SK-N-SH treated with all-trans-retinoic acid at 6 μM for 48 hours (cell line): ENCODE measurements at regions not wholly inside any gene's neighbourhood (a gene's known extent, or its start where the extent isn't known, plus 50 kb on each side); places are given as distances from the start of the nearest gene placed in this dataset.

Experiments
- ATAC-seq: fragments of 200-7000 bp; cut with Tn5 transposase; 3 replicates; pipeline ENCODE4 v1.9.1; 2020; ENCODE audit warnings: mild to moderate bottlenecking, moderate library complexity
- ARNTL ChIP-seq: fragments of 450-650 bp; formaldehyde crosslinking; IDR thresholded peaks from 2 replicates; pipeline ENCODE4 v1.5.0; 2020; ENCODE audit warnings: low read depth, mild to moderate bottlenecking, moderate library complexity, borderline replicate concordance
- BACH2 ChIP-seq: fragments of 250-450 bp; sonication (Bioruptor Pico); IDR thresholded peaks from 2 replicates; pipeline ENCODE4 v1.9.0; 2021; ENCODE audit warnings: mild to moderate bottlenecking, borderline replicate concordance
- CSDC2 ChIP-seq: fragments of 250-450 bp; sonication (Bioruptor Pico); IDR thresholded peaks from 2 replicates; pipeline ENCODE4 v1.5.0; 2020; ENCODE audit warnings: mild to moderate bottlenecking, moderate library complexity
- CSRNP3 ChIP-seq: fragments of 250-450 bp; sonication (Bioruptor Pico); IDR thresholded peaks from 2 replicates; pipeline ENCODE4 v1.5.1; 2021; ENCODE audit warnings: mild to moderate bottlenecking, moderate library complexity
- GLIS3 ChIP-seq: fragments of 250-450 bp; sonication (Bioruptor Pico); IDR thresholded peaks from 2 replicates; pipeline ENCODE4 v1.5.0; 2020; ENCODE audit warnings: mild to moderate bottlenecking, moderate library complexity
- ISL1 ChIP-seq: fragments of 250-450 bp; sonication (Bioruptor Pico); IDR thresholded peaks from 2 replicates; pipeline ENCODE4 v2.1.2; 2022; ENCODE audit warnings: mild to moderate bottlenecking, moderate library complexity
- OSR1 ChIP-seq: fragments of 250-450 bp; sonication (Bioruptor Pico); IDR thresholded peaks from 2 replicates; pipeline ENCODE4 v1.8.0; 2022; ENCODE audit warnings: moderate library complexity, mild to moderate bottlenecking, inconsistent platforms
- POU6F1 ChIP-seq: fragments of 250-450 bp; sonication (Bioruptor Pico); IDR thresholded peaks from 2 replicates; pipeline ENCODE4 v1.8.0; 2021; ENCODE audit warnings: low read depth, mild to moderate bottlenecking, moderate library complexity, borderline replicate concordance
- PPARA ChIP-seq: fragments of 250-450 bp; sonication (Bioruptor Pico); IDR thresholded peaks from 2 replicates; pipeline ENCODE4 v1.5.0; 2020; ENCODE audit warnings: mild to moderate bottlenecking, borderline replicate concordance
- RARB ChIP-seq: fragments of 250-450 bp; sonication (Bioruptor Pico); IDR thresholded peaks from 2 replicates; pipeline ENCODE4 v1.8.0; 2021; ENCODE audit warnings: mild to moderate bottlenecking, moderate library complexity
- SNAI2 ChIP-seq: fragments of 250-450 bp; sonication (Bioruptor Pico); IDR thresholded peaks from 2 replicates; pipeline ENCODE4 v1.5.0; 2020; ENCODE audit warnings: mild to moderate bottlenecking, moderate library complexity
- TCF4 ChIP-seq: fragments of 250-450 bp; sonication (Bioruptor Pico); IDR thresholded peaks from 2 replicates; pipeline ENCODE4 v1.8.0; 2021; ENCODE audit warnings: mild to moderate bottlenecking, moderate library complexity, borderline replicate concordance
- TOX ChIP-seq: fragments of 250-450 bp; sonication (Bioruptor Pico); IDR thresholded peaks from 2 replicates; pipeline ENCODE4 v1.8.0; 2021; ENCODE audit warnings: mild to moderate bottlenecking, moderate library complexity, borderline replicate concordance
- ZC3H10 ChIP-seq: fragments of 250-450 bp; sonication (Bioruptor Pico); IDR thresholded peaks from 2 replicates; pipeline ENCODE4 v1.5.1; 2021; ENCODE audit warnings: mild to moderate bottlenecking, moderate library complexity
- ZFP30 ChIP-seq: fragments of 450-650 bp; formaldehyde crosslinking; IDR thresholded peaks from 2 replicates; pipeline ENCODE4 v1.5.0; 2022; ENCODE audit warnings: mild to moderate bottlenecking, moderate library complexity
- ZNF565 ChIP-seq: fragments of 450-650 bp; formaldehyde crosslinking; conservative IDR thresholded peaks from 2 replicates; pipeline ENCODE4 v1.5.0; 2020; ENCODE audit warnings: low read depth, mild to moderate bottlenecking, moderate library complexity
- ZNF8 ChIP-seq: fragments of 450-650 bp; formaldehyde crosslinking; IDR thresholded peaks from 2 replicates; pipeline ENCODE4 v1.5.0; 2020; ENCODE audit warnings: mild to moderate bottlenecking, moderate library complexity
- TF ChIP-seq, protein P1 (sequence below): fragments of 250-450 bp; sonication (Bioruptor Pico); IDR thresholded peaks from 2 replicates; pipeline ENCODE4 v1.5.1; 2020; ENCODE audit warnings: low read depth, mild to moderate bottlenecking, moderate library complexity
- TF ChIP-seq, protein P2 (sequence below): fragments of 250-450 bp; sonication (Bioruptor Pico); IDR thresholded peaks from 2 replicates; pipeline ENCODE4 v1.5.0; 2020; ENCODE audit warnings: mild to moderate bottlenecking, moderate library complexity

DNA sequence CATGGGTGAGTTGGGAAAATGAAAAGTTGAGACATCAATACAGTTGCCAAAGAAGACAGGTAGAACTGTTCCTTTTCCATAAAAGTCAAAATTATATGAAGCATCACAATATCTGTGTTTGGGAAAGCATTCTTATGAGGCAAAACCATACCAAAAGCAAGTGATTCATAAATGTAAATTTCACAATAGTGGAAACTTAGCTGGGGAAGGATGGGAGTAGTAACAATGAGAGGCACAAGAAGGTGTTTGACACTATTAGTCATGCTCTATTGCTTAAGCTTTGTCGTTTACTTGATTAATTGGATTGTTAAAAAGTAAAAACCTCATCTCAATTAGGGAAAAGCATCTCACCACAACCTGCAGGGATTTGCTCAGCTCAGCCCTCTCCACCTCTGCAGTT lies 240.2 kb downstream of the C7orf25 start:
- TF ChIP-seq POU6F1 (CRISPR knock-in tag) = no peak
- TF ChIP-seq OSR1 (CRISPR knock-in tag) = no peak
- TF ChIP-seq, protein P1, sequence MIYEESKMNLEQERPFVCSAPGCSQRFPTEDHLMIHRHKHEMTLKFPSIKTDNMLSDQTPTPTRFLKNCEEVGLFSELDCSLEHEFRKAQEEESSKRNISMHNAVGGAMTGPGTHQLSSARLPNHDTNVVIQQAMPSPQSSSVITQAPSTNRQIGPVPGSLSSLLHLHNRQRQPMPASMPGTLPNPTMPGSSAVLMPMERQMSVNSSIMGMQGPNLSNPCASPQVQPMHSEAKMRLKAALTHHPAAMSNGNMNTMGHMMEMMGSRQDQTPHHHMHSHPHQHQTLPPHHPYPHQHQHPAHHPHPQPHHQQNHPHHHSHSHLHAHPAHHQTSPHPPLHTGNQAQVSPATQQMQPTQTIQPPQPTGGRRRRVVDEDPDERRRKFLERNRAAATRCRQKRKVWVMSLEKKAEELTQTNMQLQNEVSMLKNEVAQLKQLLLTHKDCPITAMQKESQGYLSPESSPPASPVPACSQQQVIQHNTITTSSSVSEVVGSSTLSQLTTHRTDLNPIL (CRISPR knock-in tag) = no peak
- no peak for TF ChIP-seq GLIS3 (CRISPR knock-in tag)
- TF ChIP-seq CSRNP3 = no peak
- TF ChIP-seq ZC3H10 (CRISPR knock-in tag) = no peak
- TF ChIP-seq, protein P2, sequence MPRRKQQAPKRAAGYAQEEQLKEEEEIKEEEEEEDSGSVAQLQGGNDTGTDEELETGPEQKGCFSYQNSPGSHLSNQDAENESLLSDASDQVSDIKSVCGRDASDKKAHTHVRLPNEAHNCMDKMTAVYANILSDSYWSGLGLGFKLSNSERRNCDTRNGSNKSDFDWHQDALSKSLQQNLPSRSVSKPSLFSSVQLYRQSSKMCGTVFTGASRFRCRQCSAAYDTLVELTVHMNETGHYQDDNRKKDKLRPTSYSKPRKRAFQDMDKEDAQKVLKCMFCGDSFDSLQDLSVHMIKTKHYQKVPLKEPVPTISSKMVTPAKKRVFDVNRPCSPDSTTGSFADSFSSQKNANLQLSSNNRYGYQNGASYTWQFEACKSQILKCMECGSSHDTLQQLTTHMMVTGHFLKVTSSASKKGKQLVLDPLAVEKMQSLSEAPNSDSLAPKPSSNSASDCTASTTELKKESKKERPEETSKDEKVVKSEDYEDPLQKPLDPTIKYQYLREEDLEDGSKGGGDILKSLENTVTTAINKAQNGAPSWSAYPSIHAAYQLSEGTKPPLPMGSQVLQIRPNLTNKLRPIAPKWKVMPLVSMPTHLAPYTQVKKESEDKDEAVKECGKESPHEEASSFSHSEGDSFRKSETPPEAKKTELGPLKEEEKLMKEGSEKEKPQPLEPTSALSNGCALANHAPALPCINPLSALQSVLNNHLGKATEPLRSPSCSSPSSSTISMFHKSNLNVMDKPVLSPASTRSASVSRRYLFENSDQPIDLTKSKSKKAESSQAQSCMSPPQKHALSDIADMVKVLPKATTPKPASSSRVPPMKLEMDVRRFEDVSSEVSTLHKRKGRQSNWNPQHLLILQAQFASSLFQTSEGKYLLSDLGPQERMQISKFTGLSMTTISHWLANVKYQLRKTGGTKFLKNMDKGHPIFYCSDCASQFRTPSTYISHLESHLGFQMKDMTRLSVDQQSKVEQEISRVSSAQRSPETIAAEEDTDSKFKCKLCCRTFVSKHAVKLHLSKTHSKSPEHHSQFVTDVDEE (CRISPR knock-in tag) = no peak
- no peak for TF ChIP-seq CSDC2 (CRISPR knock-in tag)
- ATAC-seq = no peak

- TF ChIP-seq BACH2 (no peak), POU6F1 (CRISPR knock-in tag) (no peak), RARB (CRISPR knock-in tag) (no peak), TCF4 (CRISPR knock-in tag) (no peak)
- ATAC-seq = no peak
Measured at GRCh38 chr7:42666994-42667393, 244.9 kb downstream of the C7orf25 start.

DNA sequence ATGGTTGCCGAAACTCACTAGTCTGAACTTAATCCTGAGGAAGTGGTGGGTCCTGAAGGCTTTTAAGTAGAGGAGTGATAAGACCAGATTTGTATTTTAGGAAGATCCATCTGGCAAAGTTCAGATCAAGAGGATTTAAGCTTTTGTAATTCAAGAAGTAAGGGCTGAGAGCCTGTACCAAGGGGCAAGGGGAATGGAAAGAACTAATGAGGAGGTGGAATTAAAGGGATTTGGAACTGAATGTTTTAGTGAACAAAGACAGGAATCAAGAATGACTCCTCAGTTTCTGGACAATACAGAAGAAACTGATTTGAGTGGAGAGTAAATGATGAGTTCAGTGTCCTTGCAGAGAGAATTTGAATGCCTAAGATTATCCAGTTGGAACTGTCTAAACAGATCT lies 249.0 kb downstream of the C7orf25 start:
- no peak for ATAC-seq

More for the DNA sequence above, 249.0 kb downstream of the C7orf25 start:
- no peak for TF ChIP-seq OSR1 (CRISPR knock-in tag)
- TF ChIP-seq ZFP30 (CRISPR knock-in tag) = no peak
- TF ChIP-seq ARNTL (CRISPR knock-in tag) = no peak
- no peak for TF ChIP-seq TOX (CRISPR knock-in tag)
- TF ChIP-seq POU6F1 (CRISPR knock-in tag) = no peak
- TF ChIP-seq SNAI2 (CRISPR knock-in tag) = no peak
- no peak for TF ChIP-seq ZNF565 (CRISPR knock-in tag)
- TF ChIP-seq RARB (CRISPR knock-in tag) = no peak
- no peak for TF ChIP-seq TCF4 (CRISPR knock-in tag)
- TF ChIP-seq, protein P1 (CRISPR knock-in tag) = no peak
- TF ChIP-seq CSRNP3 = no peak
- TF ChIP-seq ZNF8 (CRISPR knock-in tag) = no peak
- no peak for TF ChIP-seq ZC3H10 (CRISPR knock-in tag)
- TF ChIP-seq ISL1 = no peak
- no peak for TF ChIP-seq PPARA (CRISPR knock-in tag)
